ENCODE measurements at regions not wholly inside any gene's neighbourhood (a gene's known extent, or its start where the extent isn't known, plus 50 kb on each side); places are given as distances from the start of the nearest gene placed in this dataset.
A peak's percentile ranks its signal among the peaks of the same experiment; 100 is the strongest.

DNA sequence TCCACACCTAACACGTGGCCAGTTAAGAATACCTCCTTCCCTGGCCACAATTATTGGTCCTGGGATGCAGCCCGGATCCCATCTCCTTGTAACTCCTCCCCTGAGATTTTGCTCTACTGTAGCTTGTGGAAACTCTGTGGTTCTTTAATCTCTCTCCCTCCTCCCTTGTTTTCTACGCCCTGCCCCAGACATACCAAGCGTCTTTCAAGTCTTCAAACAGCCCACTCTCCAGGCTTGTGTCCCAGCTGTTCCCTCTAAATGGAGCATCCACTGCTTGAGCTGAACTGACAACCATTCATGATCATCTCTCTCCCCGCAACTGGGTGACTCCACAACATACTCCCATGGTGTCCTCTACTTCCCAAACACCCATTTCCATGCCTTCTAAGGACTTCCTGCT is 111.6 kb downstream of the SIPA1L2 start:
- DNase-seq = no peak

DNA sequence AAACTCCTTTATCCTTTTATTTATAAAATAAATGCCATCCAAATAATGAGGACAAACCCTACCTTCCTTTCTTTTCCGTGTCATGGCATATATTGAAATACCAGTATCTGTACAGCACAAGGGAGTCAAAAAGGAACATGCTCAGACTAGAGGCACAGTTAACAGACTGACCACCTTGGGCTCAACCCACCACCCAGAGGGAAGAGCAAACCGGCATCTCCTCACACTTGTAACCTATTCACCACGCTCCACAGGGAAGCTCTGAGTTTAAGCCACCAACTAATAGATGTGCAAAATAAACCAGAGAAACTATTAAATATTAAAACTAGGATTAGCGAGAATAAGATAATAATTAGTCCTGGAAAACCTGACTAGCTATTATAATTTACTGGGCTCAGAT is 112.7 kb downstream of the SIPA1L2 start:
- no peak for DNase-seq

DNA sequence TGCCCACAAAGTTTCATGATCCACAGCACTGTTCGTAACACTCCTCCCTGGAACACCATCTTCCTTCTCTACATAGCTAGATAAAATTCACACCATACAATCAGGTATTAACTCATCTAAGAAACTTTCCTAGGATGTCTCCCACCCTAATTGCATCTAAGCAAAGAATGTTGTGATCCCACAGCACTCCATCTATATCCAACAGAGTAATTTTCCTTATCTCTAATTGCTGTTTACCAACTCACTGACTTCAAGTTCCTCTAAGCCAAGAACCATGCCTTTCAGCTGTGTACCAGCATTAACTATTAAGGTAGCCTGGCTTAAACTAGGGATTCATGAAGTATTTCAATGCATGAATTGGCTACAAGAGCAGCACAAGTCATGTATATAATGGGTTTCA is 114.2 kb downstream of the SIPA1L2 start:
- DNase-seq = no peak

DNA sequence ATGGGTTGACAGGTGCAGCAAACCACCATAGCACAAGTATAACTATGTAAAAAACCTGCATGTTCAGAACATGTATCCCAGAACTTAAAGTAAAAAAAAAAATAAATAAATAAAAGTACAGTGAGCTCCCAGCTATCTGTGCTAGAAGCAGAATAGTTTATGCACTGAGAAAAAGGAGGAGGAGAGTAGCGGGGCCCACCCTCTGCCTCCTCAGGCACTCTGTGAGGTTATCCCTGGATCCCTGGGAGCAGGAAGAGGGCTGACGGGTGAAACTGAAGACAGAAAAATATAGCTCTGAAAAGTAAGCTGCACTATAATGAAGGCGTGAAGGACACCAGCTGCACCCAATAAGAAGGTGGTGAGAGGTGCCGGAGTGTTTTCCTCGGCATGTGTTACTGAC is 117.2 kb downstream of the SIPA1L2 start:
- no peak for DNase-seq

DNA sequence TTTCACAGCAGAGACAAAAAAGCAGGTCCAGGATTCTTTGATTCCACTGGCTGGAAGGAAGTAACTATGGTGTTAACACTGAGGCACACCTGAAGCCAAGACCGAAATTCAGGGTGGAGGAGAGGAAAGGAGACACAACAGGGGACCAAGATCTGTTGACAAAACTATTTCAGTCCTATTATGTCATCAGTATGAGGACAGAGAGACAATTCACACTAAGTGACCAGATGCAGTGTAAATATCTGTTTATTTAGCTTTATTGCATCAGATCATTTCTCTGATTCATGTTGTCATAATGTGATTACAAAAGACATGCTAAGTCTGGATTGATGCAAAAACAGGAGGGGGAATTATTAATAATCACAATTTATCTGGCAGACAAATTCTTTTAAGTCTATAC is 118.8 kb downstream of the SIPA1L2 start:
- no peak for DNase-seq

DNA sequence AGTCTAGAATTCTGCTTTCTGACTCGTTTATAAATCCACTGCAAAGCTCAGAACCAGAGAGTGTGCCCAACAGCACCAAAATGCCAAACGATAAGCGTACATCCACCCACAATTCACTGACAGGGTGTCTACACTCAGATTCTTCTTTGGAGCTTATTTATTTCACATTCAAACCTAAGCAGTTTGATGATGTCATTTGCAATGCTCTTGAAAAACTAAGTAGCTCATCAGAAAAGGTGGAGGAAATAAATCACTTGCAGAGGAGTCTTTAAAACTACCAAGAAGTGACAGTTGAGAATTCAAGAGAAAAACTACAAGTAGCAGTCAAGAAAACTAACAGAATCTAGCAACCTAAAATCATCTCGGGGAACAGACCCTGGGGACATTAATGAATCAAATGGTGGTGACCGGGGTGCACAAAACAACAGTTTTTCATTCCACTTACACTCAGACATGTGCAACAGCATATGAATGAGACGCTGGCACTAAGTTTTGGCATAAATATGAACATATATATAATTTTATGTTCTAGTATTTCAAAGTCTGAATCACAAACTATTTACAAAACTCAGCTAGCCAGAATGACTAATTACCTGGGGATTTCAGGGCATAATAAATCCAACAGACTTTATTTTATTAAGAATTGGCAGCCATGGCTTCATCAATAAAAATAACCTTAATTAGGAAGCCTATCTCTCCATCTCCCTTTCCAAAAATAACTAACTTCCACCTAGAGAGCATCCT is 119.4 kb downstream of the SIPA1L2 start:
- no peak for DNase-seq

DNA sequence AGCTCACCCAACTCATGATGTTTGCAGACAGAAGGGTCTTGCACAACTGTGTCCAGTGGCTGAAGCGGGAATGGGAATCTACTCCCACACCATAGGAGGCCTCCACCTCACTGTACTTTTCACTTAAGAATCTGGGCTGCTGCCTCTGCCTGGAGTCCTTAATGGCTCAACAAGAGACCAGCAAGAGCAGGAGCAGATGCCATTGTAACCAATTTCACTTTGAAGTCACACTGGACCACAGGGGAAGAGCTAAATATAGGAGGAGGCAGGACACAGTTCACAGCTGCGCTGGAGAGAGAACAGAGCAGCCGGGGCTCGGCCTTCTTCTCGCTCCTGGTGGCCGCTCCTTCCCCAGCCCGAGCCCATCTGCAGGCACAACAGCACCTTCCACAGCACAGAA is 120.4 kb downstream of the SIPA1L2 start:
- peak in 1 of 2 donors; percentile 11 for DNase-seq

DNA sequence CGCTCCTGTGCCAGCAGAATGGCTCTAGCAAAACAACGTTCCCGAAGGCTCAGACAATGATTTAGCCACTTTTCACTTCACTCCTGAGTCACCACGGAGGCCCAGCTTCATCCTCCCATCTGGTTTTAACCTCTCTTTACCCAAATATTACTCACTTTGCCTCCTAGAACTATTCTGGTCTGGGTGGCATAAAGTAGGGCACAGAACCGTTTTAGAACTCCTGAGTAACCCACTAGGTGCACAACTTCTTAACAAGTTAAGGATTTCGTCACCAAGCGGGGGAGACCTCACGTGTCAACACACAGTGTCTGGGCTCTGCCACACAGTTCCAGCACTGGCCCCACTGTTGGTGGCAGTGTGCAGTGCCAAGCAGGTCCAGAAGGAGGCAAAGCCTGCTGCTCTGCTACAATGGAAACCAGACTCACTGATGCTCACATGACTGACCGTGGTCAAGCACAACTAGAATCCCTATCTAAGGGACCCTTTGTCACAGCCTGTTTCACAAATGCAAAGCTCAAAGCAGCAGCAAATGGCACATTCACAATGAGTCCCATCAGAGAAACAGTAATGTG is 121.7 kb downstream of the SIPA1L2 start:
- DNase-seq = peak; percentile 57 to 79

DNA sequence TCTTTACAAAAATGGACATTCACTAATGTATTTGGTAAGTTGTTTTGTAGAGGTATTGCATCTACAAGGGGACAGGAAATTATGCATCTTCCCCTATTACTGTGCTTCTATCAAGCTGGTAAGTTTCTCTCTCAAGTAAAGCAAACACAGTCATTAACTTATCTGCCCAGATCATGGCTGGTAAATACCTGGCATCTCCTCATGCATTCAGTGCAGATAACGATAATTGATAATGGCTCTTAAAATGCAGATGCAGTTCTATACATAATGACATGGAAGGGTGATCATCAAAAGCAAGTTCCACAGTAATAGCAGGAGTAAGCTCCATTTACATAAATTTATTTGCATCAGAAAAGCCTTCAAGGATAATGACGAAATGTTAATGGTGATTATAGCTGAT is 122.4 kb downstream of the SIPA1L2 start:
- no peak for DNase-seq

DNA sequence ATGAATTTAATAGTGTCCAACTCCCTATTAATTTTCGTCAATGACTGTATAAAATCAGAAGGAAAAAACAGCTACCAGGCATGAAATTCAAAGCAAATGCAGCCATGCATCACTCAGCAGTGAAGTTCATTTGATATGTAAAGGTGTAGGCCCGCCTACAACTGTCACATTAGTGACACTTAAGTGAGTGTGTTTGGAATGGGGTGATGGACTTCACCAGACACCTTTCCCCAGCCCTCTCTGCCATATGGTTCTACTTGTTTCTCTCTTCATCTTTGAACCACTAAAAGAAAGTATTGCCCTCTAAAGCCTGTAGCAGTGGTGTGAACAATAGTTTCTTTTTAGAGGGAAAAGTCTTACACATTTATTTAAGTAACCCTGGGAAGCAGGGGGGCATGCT is 124.0 kb downstream of the SIPA1L2 start:
- DNase-seq = no peak

DNA sequence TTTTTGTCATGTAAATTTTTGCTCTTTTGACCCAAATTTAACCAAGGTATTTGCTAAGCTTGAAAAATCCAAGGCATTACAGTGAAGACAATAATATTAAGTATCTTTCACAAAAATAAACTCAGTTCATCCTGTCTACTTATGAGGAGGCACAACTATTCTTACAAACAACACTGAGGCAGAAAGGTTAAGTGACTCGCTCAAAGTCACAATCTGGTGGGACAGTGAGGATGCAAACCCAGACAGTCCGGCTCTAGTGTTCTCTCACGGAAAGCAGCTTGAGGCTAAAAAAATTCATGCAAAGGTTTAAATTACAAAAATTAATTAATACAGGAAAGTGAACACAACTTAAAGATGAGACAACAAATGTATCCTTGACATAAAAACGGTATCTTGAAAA is 125.3 kb downstream of the SIPA1L2 start:
- DNase-seq = no peak

DNA sequence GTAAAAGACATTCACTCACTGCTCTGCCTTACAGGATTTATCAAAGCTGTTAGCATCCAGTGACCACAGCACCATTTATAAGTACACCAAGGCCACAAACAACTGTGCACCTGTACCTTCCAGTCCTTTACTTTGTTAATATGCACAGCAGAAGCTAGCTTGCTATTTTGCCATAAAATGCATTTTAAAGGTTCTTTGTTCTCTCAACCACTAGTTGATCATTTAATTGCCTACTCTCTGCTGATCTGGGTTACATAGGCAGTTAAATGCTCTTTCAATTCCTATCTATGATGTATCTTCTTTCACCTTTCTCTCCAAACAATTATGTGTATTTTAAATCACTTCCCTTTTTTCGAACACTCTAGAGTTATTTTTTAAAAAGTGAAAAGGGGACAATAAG is 126.4 kb downstream of the SIPA1L2 start:
- DNase-seq = no peak

DNA sequence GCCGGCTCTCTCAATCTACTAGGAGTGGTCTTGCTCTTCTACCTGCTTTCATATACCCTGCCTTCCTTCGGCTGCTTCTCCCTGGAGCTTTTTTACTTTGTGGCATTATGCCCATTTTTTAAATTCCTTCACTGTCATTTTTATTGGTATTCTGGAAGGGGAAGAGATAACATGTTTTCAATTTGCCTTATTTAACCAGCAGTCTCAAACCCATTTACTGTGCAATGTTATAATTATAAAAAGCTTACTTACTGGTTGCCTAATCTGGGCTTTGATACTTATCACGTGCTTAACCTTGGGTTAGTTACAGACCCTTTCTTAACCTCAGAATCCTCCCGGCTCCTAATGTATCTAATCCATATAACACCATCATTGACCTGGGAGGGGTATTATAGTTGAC is 128.1 kb downstream of the SIPA1L2 start:
- DNase-seq = no peak

DNA sequence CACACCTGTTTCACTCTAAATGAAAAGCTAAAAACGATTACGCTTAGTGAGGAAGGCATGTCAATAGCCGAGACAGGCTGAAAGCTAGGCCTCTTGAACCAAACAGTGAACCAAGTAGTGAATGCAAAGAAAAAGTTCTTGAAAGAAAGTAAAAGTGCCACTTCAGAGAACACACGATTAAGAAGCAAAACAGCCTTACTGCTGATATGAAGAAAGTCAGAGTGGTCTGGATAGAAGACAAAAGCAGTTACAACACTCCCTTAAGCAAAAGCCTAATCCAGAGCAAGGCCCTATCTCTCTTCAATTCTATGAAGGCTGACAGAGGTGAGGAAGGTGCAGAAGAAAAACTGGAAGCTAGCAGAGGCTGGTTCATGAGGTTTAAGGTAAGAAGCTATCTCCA is 130.7 kb downstream of the SIPA1L2 start:
- DNase-seq = no peak

DNA sequence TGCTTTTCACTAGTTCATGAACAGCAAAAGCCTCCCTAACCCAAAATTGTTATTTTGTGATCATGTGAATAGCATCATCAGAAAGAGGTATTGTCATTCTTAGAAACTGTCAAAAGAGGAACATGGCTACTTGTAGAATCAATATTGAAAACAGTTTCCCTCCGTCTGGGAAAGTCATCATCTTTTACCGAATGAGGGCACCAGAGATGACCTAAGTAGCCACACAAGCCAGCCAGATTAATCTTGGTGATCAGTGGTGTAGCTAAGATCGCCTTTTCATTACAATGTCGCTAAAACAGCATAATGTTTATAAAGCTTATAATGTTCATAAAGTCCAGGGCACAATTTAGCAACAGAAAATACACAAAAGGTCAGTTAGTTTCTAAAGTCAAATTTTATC is 136.1 kb downstream of the SIPA1L2 start:
- DNase-seq = no peak

DNA sequence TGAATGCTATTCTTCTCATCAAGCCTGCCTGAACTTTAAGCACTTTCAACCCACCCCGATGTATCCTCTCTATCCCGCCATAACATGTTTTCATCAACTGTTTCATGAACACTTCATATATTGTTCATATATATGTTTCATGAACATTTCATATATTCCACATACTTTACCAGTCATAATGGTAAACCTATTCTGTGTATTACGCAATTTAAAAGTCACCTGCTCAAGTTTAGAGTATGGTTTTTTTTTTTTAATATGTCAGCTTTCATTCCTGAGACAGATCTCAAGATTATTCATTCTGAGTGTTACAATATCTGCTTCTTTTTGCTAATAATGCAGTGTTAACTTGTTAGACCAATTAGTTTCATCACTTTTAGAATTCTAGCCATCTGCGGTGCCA is 140.7 kb downstream of the SIPA1L2 start:
- DNase-seq = no peak

DNA sequence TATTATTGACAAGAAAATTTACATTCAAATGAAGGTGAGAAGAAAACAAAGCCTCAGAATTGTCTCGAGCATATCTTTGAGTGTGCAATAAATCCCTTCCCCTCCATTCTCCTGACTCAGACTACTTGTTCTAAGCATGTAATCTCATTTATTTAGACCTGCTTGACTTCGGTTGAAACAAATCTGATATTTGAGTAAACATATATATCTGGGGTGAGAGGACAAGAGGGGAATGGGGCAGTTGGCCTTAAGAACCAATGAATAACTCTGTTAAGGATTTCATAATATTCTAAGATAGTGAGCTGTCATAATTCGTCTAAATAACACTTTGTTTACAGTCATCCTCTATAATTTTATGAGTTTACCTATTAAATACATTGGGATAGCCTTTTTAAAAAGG is 142.7 kb downstream of the SIPA1L2 start:
- DNase-seq = no peak

DNA sequence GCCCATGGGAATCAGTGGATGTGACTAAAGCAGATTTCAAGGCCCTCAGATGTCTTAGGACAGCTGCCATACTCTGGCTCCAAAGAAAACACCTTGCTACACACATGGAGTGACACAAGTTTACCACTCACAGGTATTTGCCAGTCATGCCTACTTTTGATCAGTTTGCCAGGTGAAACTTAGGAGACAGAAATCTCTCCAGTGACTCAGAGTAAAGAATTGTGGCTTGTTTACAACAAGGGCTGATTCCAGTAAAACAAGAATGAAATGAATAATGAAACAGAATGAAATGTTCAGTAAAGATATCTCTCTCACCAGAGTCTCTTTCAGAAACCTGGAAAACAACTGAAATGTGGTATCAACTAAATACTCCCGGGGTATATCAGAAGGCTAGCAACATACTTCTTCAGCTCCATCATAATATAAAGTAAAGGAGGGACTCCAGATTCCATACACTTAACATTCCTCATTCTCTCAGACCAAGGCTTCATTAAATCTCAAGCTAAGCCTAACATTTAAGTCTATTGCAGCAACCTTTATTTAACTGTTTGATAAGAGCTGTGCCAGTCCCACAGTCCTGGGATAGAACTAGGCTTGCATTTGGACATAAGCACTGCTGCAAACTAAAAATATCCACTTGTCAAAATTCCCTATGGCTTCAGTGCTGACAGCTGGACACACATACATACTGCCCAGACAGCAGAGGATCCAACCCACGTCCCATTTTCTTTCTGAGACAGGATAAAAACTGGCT is 143.3 kb downstream of the SIPA1L2 start:
- DNase-seq = no peak

DNA sequence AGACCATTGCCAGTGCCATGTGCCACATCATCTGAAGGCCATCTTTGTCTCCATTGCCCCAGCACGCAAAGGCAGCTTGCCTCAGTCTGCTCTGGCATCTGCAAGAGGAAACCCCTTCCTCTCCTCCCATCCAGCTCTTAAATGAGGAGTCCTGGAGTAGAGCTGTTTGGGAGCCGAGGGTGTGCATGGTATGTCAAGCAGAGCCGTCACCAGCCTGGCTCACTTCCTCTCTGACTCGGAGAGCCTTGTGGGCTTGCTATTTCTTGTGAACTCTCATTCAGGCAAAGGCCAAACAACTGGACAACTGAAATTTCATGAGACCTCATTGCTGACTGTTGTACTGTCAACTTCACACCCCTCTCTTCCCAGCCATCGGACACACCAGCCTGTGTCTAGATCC is 143.9 kb downstream of the SIPA1L2 start:
- no peak for DNase-seq

DNA sequence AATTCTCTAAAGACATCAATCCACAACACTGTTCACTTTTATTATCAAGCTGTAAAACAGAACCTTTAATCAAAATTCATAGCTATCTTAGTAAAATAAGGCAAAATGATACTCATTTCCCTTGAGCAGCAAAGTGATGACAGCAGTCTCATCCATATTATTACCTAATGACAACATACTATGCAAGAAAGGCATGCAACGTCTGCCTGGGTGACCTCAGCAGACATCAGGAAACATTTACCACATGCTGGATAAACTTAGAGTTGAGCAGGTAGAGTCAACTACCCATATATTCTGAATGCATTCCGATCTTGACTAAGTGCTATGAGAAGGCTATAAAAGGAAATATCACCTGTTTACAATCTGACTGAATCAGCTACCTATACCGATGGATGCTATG is 145.1 kb downstream of the SIPA1L2 start:
- DNase-seq = no peak

DNA sequence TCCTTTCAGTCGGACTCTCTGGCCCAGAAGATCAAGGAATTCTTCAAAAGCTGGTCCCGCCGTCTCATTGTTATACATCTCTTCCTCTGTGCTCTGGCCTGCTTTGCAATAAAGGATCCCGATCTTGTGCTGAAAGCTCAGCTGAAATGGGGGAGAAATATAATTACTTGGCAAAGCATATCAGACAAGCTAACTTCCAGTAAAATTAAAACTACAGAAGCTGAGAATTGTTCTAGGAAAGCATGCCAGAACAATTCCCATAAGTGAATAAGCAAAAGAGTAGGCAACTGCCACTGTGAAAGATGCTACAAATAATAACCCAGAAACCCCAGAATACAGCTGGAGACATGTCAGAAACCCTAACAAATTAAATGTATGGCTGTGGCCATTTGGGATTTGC is 146.1 kb downstream of the SIPA1L2 start:
- no peak for DNase-seq

DNA sequence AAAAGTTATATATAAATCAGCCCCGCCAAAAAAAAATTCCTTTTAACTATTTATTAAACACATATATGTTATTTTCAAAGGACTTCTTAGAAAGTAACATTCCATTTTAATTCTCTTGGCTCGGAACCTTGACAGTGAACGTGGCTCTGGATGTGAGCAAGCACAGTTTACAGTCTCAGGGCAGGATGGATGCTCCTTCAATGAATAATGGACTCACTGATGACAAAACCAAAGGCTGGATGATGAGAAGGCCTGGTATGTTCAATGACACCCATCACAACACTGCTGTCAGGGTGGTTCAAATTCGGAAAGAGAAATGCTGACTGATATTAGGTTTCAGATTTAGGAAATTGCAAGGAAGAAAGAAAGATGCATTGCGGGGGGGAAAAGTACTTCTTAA is 148.8 kb downstream of the SIPA1L2 start:
- DNase-seq = no peak

DNA sequence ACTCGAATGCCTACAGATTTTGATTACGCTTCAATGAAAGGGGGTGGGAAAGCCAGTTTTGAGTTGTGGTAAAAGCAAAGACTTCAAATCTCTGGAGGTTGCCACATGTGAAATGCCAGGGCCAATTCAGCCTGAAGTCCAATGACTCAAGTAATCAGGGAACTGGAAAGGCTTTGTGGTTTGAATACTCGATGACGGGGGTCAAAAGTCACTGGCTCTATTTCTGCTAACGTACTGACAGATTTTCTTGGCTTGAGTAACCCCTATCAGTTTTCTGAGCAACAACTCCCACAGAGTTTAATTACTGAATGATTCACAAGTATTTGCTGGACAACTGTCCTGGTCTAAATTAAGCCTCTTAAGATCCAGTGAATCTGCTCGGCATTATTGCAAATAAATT is 152.2 kb downstream of the SIPA1L2 start:
- DNase-seq = no peak

DNA sequence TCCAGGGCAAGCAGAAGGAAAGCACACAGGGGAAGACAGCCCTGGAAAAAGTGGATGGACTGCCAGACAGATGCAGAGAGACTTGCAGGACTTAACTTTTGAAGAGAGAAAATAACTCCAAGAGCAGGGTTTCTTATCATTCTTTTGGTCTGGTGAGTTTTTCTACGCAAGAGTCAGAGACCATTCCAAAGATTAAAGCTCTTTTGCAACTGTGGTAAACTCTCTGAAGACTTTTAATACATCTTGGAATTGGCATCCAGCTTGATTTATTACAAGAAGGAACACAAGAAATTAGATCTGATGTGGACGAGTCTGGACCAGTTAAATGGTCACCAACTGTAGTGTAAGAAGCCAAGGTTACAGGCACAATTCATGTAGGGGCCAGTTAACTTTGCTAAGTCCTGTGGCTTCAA is 153.4 kb downstream of the SIPA1L2 start:
- no peak for DNase-seq

All from hippocampal formation (tissue), 2 donors.